SK-MEL-5 (cell line): ENCODE measurements at regions not wholly inside any gene's neighbourhood (a gene's known extent, or its start where the extent isn't known, plus 50 kb on each side); places are given as distances from the start of the nearest gene placed in this dataset.
"Not testable (repeated sequence)": the region's sequence is repeated elsewhere in the genome, so short reads cannot be mapped to it uniquely, and the experiment has no call there.

ENCODE experiments used
- DNase-seq: peaks from one replicate; pipeline ENCODE4 v3.0.0-alpha.2; 2016; ENCODE audit warnings: low read depth, low spot score
- in situ Hi-C: cut with HindIII; loops from 2 replicates; pipeline ENCODE4 v1.10.0; 2016; ENCODE audit warnings: low sequenced_read_pairs, high pct_unique_total_duplicates, low pct_unique_long_range_greater_than_20kb

DNA sequence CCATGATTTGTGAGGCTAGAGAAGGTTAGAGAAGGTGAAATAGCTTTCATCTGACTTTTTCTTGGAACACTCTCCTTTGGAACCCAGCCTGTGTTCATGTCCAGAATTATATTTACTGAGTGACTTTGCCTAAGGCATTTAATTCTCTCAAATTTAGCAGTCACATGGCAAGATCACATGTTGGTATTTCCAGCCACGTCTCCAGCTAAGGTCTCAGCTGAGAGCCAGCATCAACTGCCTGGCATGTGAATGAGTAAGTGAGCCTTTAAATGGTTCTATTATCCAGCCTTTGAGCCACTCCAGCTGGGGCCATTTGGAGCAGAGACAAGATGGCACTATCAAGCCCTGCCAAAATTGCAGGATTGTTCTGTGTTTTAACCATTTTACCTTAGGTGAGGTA, 130.2 kb upstream of the SGO1 start:
- in situ Hi-C loops = no loop called here
- peak; percentile 88 for DNase-seq

DNA sequence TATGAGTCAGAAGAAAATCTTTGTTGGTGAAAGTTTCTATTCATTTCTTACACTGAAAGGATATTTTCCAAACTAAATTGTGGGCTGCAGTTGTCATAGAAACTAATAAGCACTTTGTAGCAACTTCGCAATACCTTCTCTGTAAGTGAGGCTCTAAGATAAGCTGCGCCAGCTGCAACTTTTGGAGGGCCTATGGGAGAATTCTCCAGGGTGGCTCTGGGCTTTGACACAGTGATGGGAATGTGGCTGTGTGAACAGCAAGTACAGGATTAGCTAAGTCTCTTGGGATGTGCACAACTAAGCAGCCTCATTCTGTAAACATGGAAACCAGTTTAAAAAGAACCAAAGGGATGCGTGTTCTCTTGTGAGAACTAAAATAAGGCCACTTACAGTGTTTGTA, 124.6 kb upstream of the SGO1 start:
- in situ Hi-C loops = no loop called here
- DNase-seq = no peak

DNA sequence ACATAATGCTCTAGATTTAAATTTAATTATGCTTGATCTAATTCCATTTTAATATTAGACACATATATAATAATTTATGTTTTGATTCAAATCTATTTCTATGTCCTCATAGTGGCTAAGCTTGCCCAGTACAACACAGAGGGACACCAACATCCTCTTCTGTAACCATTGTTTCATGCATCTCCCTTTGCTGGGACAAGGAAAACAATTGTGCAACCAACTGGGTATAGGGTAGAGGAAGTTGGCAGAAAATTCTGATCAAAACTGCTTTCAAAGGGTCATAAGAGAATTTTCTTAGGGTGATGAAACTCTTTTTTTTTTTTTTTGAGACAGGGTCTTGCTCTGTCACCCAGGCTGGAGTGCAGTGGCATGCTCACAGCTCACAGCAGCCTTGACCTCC, 121.4 kb upstream of the SGO1 start:
- DNase-seq = no peak
- in situ Hi-C loops = no loop called here

DNA sequence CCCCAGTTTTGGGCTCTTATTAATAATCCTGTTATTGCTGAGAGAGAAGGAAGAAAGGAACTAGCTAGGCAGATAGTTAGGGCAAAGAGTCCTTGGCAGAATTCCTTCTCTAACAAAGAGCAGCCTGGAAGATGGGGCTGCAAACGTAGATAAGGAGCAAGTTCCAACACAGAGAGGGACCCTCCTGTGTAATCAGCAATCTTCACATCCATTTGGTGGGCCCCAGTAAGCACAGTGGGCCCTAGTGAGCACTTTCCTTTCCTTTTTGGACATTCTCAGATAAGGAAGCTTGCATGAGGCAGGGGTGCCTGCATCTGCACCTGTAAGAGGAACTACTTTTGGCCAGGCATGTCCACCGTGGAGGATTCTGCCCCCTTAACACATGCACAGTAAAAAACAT, 119.6 kb upstream of the SGO1 start:
- DNase-seq = no peak
- in situ Hi-C loops = no loop called here

DNA sequence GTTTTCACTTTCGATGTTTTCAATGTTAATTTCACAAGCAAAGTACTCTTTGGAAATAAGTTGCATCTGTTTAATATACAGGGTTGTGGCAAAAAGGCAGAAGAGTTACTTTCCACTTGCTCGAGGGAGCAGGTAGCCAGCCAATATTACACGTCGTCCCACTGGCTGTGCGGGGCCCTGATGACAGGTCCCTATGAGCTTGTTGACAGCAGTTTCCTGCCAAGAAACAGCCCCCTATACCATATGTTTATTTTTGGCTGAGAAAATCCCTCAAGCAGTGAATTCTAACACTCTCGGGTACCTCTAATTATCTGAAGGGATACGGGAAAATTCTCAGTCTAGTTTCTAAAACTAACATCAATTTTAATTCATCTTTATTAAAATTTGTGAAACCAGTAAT, 116.8 kb upstream of the SGO1 start:
- DNase-seq = no peak
- in situ Hi-C loops = no loop called here

DNA sequence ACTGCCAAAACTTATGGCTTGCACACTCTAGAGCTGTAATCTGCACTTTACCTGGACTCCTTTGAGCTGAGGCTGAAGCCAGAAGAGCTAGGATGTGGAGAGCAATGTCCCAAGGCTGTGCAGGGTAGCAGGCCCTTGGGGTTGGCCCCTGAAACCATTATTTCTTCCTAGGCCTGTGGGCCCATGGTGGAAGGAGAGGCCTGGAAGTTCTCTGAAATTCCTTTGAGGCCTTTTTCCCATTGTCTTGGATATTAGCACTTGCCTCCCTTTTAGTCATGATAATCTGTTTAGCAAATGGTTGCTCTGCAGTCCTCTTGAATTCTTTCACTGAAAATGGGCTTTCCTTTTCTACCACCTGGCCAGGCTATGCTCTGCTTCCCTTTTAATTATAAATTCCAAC, 102.0 kb upstream of the SGO1 start:
- in situ Hi-C loops = no loop called here

DNA sequence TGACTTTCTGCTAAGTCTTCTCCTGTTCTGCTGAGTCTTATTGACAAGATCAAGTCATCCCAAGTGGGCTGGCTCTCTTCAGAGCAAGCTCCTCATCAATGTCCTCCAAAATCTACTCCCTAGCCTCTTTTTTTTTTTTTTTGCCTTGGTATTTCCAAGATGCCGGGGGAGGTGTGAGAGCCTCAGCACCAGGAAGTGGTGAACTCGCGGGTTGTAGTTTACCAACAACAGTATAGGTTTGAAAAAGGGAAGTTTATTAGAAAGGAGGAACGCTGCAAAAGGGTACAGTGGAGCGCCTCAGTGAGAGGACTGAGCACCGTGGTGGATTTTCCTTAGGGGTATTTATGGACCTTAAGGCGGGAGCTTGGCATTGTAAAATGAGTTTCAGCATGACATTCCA, 94.3 kb upstream of the SGO1 start:
- no peak for DNase-seq
- in situ Hi-C loops = no loop called here

More for the DNA sequence above, 102.0 kb upstream of the SGO1 start:
- DNase-seq = no peak

DNA sequence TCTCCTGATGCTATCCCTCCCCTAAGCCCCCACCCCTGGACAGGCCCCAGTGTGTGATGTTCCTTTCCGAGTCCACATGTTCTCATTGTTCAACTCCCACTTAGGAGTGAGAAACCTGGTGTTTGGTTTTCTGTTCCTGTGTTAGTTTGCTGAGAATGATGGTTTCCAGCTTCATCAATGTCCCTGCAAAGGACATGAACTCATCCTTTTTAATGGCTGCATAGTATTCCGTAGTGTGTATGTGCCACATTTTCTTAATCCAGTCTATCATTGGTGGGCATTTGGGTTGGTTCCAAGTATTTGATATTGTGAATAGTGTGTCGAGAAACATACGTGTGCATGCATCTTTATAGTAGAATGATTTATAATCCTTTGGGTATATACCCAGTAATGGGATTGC, 80.0 kb upstream of the SGO1 start:
- DNase-seq, in situ Hi-C loops: not testable (repeated sequence)

DNA sequence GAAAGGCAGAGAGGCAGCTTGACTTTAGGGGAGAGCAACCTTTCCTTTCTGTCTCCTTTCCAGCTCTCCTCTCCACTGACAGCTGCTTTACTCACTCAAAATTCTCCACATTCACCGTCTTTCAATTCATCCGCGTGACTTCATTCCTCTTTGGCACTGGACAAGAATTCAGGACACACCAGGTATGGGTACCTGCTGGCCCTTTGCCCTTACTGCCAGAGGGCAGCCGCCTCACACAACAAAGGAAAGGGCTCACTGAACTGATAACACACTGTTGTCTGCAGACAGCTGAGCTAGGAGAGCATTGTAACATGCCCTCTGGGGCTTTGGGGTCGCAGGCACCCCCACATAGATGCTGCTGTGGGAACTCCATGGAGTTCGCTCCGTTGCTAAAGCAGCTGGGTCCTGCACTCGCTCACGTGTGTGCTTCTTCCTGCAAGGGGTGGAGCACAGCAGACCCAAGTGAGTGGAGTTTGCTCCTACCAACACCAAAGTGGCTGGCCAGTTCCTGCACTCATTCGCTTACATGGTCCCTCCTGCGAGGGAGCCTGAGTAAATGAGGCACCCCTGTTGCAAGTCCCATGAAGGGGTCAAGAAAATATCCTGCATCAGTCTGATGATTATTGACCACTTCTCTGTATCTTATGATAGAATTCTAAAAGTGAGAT, 79.0 kb upstream of the SGO1 start:
- in situ Hi-C loops = no loop called here
- no peak for DNase-seq

DNA sequence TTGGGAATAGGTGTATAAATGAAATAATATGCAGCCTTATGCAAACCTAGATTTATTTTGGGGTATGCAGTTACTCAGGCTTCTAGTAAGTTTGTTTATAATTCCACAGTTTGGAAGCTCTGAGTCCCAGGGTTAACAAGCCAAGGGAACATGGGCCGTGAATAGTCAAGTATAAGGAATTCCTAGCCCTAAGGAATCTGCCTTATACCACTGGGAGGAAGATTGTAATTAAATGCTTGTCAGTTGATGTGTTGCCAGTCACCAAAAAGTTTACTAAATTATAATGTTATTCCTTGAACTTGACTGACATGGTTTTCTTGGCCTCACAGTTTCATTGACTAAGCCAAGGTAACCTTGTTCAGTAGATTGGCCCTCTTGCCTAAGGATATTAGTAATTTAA, 72.4 kb upstream of the SGO1 start:
- no peak for DNase-seq
- in situ Hi-C loops = no loop called here

DNA sequence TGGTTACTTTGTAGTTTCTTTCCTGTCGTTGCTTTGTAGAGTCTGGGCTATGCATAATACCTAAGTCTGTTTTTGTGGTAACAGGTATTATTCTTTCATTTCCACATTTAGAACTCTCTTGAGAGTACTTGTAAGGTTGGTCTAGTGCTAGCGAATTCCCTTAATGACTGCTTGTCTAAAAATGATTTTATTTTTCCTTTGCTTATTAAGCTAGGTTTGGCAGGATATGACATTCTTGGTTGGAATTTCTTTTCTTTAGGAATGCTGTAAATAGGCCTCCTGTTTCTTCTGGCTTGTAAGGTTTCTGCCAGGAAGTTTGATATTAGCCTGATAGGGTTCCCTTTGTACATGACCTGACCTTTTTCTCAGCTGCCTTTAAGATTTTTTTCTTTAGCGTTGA, 70.1 kb upstream of the SGO1 start:
- in situ Hi-C loops = no loop called here
- peak; percentile 67 for DNase-seq

DNA sequence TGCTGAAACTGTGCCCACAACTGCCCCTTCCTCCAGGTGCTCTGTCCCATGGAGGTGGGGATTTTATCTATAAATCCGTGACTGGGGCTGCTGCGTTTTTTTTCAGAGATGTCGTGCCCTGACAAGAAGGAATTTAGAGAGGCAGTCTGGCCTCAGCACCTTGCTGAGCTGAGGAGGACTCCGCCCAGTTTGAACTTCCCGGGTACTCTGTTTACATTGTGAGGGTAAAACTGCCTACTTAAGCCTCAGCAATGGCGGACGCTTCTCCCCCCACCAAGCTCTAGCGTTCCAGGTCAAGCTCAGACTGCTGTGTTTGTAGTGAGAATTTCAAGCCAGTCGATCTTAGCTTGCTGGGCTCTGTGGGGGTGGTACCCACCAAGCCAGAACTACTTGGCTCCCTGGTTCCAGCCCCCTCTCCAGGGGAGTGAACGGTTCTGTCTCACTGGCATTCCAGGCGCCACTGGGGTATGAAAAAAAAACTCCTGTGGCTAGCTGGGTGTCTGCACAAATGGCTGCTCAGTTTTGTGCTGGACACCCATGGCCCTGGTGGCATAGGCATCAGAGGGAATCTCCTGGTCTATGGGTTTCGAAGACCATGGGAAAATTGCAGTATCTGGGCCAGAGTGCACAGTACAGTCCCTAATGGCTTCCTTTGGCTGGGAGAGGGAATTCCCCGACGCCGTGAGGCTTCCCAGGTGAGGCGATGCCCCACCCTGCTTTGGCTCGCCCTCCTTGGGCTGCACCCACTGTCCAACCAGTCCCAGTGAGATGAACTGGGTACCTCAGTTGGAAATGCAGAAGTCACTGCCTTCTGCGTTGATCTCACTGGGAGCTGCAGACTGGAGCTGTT, 68.5 kb upstream of the SGO1 start:
- in situ Hi-C loops = no loop called here
- DNase-seq = no peak

DNA sequence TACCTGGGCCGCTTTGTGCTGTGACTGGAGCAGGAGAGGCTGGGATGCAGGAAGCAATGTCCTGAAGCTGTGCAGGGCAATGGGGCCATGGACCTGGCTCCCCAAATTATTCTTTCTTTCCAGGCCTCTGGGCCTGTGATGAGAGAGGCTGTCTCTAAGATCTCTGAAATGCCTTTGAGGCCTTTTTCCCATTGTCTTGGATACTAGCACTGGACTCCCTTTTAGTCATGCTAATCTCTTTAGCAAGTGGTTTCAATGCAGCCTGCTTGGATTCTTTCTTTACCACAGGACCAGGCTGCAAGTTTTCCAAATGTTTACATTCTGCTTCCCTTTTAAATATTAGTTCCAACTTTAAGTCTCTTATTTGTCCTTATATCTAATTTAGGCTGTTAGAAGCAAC, 64.8 kb upstream of the SGO1 start:
- no peak for DNase-seq
- in situ Hi-C loops = no loop called here

DNA sequence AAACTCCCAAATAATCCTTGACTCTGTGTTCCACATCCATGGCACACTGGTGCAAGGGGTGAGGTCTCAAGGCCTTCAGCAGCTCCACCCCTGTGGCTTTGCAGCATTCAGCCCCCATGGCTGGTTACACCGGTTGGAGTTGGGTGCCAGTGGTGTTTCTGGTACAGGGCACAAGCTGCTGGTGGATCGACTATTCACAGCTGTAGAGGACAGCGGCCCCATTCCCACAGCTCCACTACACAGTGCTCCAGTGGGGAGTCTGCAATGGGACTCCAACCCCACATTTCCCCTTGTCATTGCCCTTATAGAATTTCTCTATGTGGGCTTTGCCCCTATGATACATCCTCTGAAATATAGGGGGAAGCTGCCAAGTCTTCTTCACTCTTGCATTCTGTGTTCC, 64.3 kb upstream of the SGO1 start:
- DNase-seq = no peak
- in situ Hi-C loops = no loop called here

DNA sequence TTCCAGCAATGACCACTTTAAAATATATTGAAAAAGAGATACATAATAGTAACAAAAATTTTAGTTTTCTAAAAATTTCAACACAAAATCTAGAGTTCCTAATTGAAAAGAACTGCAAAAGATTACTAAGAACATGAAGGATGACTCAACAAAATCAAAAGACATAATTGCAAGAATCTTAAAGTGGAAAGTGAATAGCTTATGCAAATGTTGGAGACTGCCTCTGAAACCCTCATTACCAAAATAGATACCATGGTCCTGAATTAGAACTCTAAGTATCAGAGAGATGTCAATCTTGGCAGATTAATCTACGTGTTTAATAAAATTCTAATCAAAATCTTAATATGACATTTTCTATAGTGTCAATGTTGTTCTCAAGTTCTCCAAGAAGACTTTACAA, 60.7 kb upstream of the SGO1 start:
- in situ Hi-C loops = no loop called here
- DNase-seq = no peak

DNA sequence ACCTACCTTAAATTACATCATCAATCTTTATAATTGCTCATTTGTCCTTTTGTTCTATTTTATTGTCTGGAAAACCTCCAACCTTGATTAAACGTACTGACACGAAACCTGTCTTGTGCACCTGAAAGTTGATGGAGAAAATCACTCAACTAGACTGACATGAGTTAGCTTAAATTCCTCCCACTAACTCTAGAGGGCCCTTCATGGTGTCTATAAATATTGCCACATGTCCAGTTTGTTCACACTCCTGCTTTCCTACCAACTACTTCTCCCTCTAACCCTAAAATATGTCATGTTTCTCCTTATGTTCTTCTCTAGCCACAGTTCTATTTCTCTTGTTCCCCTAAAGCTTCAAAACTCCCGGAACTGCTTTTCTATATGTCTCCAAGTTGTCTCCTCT, 59.8 kb upstream of the SGO1 start:
- in situ Hi-C loops = no loop called here
- peak; percentile 26 for DNase-seq

DNA sequence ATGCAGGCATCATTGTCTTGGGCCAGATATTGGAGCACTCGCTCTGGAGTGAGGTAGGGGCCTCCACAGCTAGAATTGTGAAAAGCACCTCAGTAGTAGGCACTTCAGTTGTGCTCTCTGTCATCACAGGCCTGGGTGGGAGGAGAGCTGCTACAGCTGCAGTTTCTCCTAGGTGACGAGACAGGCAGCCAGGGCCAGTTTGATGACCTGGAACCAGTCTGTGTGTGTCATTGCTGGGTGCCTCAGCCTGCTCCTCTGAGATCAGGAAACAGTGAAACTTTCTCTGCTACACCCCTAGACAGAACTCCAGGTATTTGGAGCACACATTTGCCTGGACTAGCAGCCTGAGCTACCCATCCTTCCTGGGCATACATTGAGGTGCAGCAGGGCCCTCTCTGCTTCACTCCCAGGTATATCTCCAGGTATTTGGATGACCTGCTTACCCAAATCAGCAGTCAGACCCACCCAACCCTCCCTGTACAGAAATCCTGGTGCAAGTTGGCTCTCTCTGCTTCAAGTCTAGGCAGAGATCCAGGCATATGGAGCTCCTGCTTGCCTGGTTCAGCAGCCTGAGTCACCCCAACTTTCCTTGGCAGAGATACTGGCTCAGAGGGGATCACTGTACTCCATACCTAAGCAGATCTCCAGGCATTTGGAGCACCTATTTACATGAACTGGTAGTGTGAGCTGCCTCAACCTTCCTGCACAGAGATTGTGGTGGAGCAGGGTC, 54.3 kb upstream of the SGO1 start:
- in situ Hi-C loops = no loop called here
- DNase-seq = no peak

DNA sequence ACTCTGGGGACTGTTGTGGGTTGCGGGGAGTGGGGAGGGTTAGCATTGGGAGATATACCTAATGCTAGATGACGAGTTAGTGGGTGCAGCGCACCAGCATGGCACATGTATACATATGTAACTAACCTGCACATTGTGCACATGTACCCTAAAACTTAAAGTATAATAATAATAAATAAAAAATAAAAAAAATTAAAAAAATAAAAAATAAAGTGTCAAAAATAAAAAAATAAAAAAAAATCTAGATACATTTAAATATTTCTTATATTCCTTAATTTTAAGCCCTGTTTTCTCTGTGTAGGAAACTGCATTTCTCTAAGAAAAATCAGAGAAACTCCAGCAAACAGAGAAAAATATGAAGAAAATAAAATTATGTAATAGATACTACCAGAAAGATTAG, 52.2 kb upstream of the SGO1 start:
- DNase-seq, in situ Hi-C loops: not testable (repeated sequence)

DNA sequence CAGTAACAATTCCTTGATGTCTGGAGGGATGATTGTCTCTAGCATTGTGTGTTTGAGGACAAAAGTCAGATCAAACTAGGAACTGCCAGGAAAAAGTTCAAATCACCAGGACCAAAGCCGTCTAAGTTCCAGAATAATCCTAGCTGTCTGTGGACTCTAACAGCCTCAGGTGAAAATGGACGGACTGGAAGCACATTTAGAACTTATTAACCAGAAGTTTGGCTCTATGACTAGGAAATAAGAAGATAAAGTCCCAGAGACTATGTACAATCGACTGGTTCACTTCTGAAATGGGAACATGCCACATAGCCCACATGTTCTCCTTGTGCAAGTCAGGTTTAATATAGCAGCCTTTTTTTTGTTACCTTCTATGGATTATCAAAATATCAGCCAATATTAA, 50.6 kb upstream of the SGO1 start:
- DNase-seq = no peak
- in situ Hi-C loops = no loop called here
